HPDE6-E6E7 (cell line): ENCODE measurements at regions not wholly inside any gene's neighbourhood (a gene's known extent, or its start where the extent isn't known, plus 50 kb on each side); places are given as distances from the start of the nearest gene placed in this dataset.

Experiments used
- DNase-seq: peaks from one replicate; pipeline ENCODE4 v3.0.0; 2011; ENCODE audit warnings: missing footprints; ENCODE audit errors: extremely low spot score

DNA sequence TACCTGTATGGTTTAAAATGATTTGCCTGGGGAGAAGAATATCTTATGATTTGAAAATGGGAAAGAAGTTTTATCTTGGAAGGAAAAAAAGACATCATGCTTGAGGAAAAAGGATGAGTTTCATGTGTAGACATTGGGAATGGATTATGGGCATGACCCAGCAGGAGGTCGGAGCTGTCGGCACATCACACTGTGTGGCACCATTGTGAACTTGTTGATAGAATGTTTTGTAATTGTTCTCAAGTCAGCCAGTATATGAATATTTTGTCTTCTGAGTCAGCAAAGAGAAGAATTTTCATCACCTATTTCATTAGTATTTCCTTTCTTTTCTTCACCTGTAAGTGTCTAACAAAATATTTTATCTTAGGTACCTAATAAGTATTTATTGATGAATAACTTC lies 60.0 kb upstream of the HMGA2 start:
- no peak for DNase-seq

DNA sequence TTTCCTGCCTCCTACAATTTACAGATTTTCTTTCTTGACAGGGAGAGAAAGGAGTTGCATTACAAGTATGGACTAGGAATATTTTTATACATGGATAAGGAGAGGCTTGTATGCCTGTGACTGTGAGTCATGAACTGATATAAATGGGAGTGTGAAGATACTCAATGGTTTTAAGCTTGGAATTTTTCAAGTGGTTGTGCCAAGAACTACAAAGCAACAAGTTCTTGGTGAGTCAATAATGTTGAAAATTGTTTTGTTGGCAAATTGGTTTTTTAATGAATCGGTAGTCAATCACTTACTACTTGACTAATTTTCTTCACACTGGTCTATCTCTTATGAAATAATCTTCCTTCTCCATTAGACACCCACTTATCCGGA lies 58.9 kb upstream of the HMGA2 start:
- peak; percentile 46 for DNase-seq

DNA sequence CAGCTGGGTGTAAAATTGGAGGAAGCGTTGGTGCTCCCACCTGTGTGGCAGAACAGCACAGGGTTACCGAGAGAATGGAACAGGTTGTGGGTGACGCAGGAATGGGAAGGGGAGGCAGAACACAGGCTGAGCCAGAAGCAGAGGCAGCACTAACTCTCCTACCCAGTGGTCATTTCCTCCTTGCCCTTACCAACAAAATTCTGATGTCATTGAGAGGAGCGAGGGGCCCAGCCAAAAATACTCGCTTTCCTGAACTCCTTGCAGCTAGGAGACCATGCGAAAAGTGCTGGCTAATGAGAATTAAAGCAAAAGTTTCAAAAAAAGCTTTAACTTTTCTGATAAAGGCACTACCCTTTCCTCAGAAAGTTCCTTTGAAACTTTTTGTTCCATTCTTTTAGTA lies 54.4 kb upstream of the HMGA2 start:
- DNase-seq: no peak
